Upper lobe of left lung (tissue), 4 donors: ENCODE measurements at regions not wholly inside any gene's neighbourhood (a gene's known extent, or its start where the extent isn't known, plus 50 kb on each side); places are given as distances from the start of the nearest gene placed in this dataset.

Experiments used
- EP300 ChIP-seq, 4 donors: sonication (generic); formaldehyde crosslinking; IDR thresholded peaks; one replicate each; pipeline ENCODE4 v1.5.1; 2017; ENCODE audit warnings: antibody characterized with exemption in 4 of 4, control low read depth in 2 of 4
- POLR2A ChIP-seq, 4 donors: fragments of 450-650 bp; IDR thresholded peaks; one replicate each; pipeline ENCODE4 v1.5.1; 2016 to 2017; ENCODE audit warnings: antibody characterized with exemption in 4 of 4, mild to moderate bottlenecking in 2 of 4
- POLR2AphosphoS5 ChIP-seq, 2 donors: sonication (generic); formaldehyde crosslinking; IDR thresholded peaks; one replicate each; pipeline ENCODE4 v1.5.1; 2017; ENCODE audit warnings: antibody characterized with exemption in 2 of 2
- TF ChIP-seq, protein P1 (sequence below), 6 experiments: fragments of 450-650 bp in 4 of 6; fragments of 200-600 bp in 2 of 6; sonication (generic) in 2 of 6; IDR thresholded peaks; one replicate each; pipeline ENCODE4 v1.5.1; 2016 to 2019; ENCODE audit warnings: antibody characterized with exemption in 6 of 6

DNA sequence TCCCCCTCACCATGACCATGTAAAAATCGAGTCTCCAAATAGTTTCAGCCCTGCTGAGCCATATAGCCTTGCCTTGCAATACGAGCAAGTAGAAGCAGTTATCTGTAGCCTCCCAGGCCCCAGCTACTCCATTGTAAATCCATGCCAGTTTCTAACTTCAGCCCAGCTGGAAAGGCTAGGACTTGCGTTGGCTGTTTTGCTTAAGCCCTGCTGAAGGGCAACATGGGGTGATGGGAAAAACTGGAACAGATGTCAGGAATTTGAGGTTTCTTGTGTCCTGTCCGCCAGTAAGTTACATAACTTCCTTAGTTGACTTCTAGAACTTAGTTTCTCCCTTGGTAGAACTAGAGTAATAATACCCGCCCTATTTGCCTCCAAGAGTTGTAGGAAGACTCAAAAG lies 216.0 kb upstream of the SERP2 start:
- no peak for TF ChIP-seq POLR2A (IDR thresholded peaks at IDR 0.05)
- no peak for TF ChIP-seq POLR2AphosphoS5 (IDR thresholded peaks at IDR 0.05)
- TF ChIP-seq, protein P1, sequence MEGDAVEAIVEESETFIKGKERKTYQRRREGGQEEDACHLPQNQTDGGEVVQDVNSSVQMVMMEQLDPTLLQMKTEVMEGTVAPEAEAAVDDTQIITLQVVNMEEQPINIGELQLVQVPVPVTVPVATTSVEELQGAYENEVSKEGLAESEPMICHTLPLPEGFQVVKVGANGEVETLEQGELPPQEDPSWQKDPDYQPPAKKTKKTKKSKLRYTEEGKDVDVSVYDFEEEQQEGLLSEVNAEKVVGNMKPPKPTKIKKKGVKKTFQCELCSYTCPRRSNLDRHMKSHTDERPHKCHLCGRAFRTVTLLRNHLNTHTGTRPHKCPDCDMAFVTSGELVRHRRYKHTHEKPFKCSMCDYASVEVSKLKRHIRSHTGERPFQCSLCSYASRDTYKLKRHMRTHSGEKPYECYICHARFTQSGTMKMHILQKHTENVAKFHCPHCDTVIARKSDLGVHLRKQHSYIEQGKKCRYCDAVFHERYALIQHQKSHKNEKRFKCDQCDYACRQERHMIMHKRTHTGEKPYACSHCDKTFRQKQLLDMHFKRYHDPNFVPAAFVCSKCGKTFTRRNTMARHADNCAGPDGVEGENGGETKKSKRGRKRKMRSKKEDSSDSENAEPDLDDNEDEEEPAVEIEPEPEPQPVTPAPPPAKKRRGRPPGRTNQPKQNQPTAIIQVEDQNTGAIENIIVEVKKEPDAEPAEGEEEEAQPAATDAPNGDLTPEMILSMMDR (IDR thresholded peaks at IDR 0.05) = no peak
- TF ChIP-seq EP300 (IDR thresholded peaks at IDR 0.05) = no peak
